Neuronal stem cell (in vitro differentiated cells): ENCODE measurements at regions not wholly inside any gene's neighbourhood (a gene's known extent, or its start where the extent isn't known, plus 50 kb on each side); places are given as distances from the start of the nearest gene placed in this dataset.

Experiments
- DNase-seq: peaks from one replicate; pipeline ENCODE4 v3.0.0-alpha.2; 2013; ENCODE audit warnings: low spot score
- H2AFZ ChIP-seq: one replicate; pipeline ENCODE4 v1.6.1; 2013; ENCODE audit warnings: mild to moderate bottlenecking, low read length, inconsistent platforms
- H2AK5ac ChIP-seq: 2 replicates; pipeline ENCODE4 v1.6.1; 2013; ENCODE audit warnings: low read depth, mild to moderate bottlenecking, inconsistent platforms, low read length, moderate library complexity, mixed read lengths
- H2BK120ac ChIP-seq: 2 replicates; pipeline ENCODE4 v1.6.1; 2013; ENCODE audit warnings: low read depth, mild to moderate bottlenecking, inconsistent platforms, low read length, moderate library complexity, mixed read lengths
- H2BK12ac ChIP-seq: one replicate; pipeline ENCODE4 v1.6.1; 2013; ENCODE audit warnings: low read length, inconsistent platforms
- H2BK15ac ChIP-seq: 2 replicates; pipeline ENCODE4 v1.6.1; 2013; ENCODE audit warnings: mild to moderate bottlenecking, low read length, inconsistent platforms, mixed read lengths
- H2BK5ac ChIP-seq: one replicate; pipeline ENCODE4 v1.6.1; 2013; ENCODE audit warnings: inconsistent platforms, mild to moderate bottlenecking, low read length, moderate library complexity
- H3K14ac ChIP-seq: one replicate; pipeline ENCODE4 v1.6.1; 2013; ENCODE audit warnings: low read length, inconsistent platforms
- H3K18ac ChIP-seq: 2 replicates; pipeline ENCODE4 v1.6.1; 2013; ENCODE audit warnings: low read length, inconsistent platforms
- H3K23ac ChIP-seq: 2 replicates; pipeline ENCODE4 v1.6.1; 2013; ENCODE audit warnings: low read depth, mild to moderate bottlenecking, mixed read lengths, low read length, inconsistent platforms; ENCODE audit not compliant: poor library complexity
- H3K27ac ChIP-seq: replicated peaks from 3 replicates; pipeline ENCODE4 v1.5.1; 2013; ENCODE audit warnings: low read length, inconsistent platforms
- H3K27me3 ChIP-seq, 3 experiments: 2 replicates each; pipeline ENCODE4 v1.6.1; 2013; ENCODE audit warnings: low read length in 3 of 3, mild to moderate bottlenecking in 2 of 3, inconsistent platforms in 1 of 3, low read depth in 1 of 3, mixed read lengths in 1 of 3, moderate library complexity in 1 of 3; ENCODE audit not compliant: control insufficient read depth in 3 of 3, insufficient read depth in 3 of 3
- H3K36me3 ChIP-seq, 2 donors: replicated peaks in 1 of 2; 2 replicates each; pipeline ENCODE4 v1.6.1; 2013; ENCODE audit warnings: low read length in 2 of 2; ENCODE audit not compliant: control insufficient read depth in 2 of 2, insufficient read depth in 2 of 2
- H3K4ac ChIP-seq: 2 replicates; pipeline ENCODE4 v1.6.1; 2013; ENCODE audit warnings: inconsistent platforms, mild to moderate bottlenecking, low read length, moderate library complexity
- H3K4me1 ChIP-seq, 2 donors: 1 replicate in 1 of 2; 2 replicates in 1 of 2; pipeline ENCODE4 v1.6.1; 2013; ENCODE audit warnings: low read length in 2 of 2, low read depth in 1 of 2; ENCODE audit not compliant: control insufficient read depth in 2 of 2, insufficient read depth in 1 of 2
- H3K4me2 ChIP-seq: one replicate; pipeline ENCODE4 v1.6.1; 2013; ENCODE audit warnings: mild to moderate bottlenecking, low read length, inconsistent platforms; ENCODE audit not compliant: insufficient read depth, poor library complexity, severe bottlenecking
- H3K4me3 ChIP-seq, 2 donors: 2 replicates each; pipeline ENCODE4 v1.5.1; 2013; ENCODE audit warnings: low read length in 2 of 2, mild to moderate bottlenecking in 2 of 2, inconsistent platforms in 1 of 2, moderate library complexity in 1 of 2
- H3K79me1 ChIP-seq: one replicate; pipeline ENCODE4 v1.6.1; 2013; ENCODE audit warnings: low read depth, mild to moderate bottlenecking, inconsistent platforms, low read length, moderate library complexity
- H3K9ac ChIP-seq: one replicate; pipeline ENCODE4 v1.6.1; 2013; ENCODE audit warnings: mild to moderate bottlenecking, low read depth, low read length, inconsistent platforms; ENCODE audit not compliant: poor library complexity
- H3K9me3 ChIP-seq, 2 donors: replicated peaks in 1 of 2; 2 replicates each; pipeline versions ENCODE3 to v1.6.1; 2013; ENCODE audit warnings: low read length in 2 of 2, mild to moderate bottlenecking in 2 of 2, inconsistent platforms in 1 of 2, low read depth in 1 of 2, mixed read lengths in 1 of 2, moderate library complexity in 1 of 2; ENCODE audit not compliant: control insufficient read depth in 2 of 2, insufficient read depth in 1 of 2
- H4K8ac ChIP-seq: one replicate; pipeline ENCODE4 v1.6.1; 2013; ENCODE audit warnings: low read depth, mild to moderate bottlenecking, inconsistent platforms, low read length, moderate library complexity
- H4K91ac ChIP-seq: one replicate; pipeline ENCODE4 v1.6.1; 2013; ENCODE audit warnings: low read length, low read depth, mild to moderate bottlenecking, inconsistent platforms; ENCODE audit not compliant: poor library complexity
- WGBS, 2 donors: extraction: QIAGEN DNeasy Blood & Tissue Kit; methylation state at CpG; one replicate each; pipeline ENCODE4 v1.1.7; 2013; ENCODE audit warnings: missing lambda C conversion rate in 2 of 2, mixed read lengths in 1 of 2; ENCODE audit not compliant: insufficient read length in 2 of 2, insufficient replicate concordance in 1 of 2; ENCODE audit errors: extremely low coverage in 2 of 2; 5-methylcytosine and 5-hydroxymethylcytosine counted together

DNA sequence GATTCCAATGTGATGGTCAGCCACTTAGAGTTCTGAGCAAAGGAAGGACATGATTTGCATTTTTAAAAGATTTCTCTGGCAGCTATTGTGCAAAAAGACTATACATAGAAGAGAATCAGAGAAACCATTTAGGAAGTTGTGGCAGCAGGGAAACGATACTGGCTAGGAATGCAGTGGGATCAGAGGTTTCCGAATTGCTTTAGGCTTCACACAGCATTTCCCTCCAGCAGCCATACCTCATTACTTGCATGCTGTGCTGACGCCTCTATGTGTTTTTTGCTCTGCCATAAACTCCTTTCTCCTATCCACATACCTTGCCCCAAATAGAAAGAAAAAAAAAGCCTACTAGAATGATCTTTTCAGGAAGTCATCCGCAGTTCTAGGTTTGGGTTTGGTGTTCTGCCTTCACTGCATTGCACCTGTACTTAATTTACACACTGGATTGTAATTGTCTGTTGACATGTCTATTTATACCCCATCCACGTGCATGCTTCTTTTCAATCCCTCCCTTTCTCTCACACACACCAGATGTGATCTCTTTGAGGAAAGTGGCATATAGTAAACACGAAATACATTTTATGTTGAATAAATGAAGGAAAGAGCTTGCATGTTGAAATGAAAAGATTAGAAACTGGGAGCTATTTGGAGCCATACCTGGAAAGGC is 860.3 kb upstream of the SEMA6D start:
- no peak overlapping the region for H4K8ac ChIP-seq
- H3K9me3 ChIP-seq = no peaks in the 10 kb centered on the region
- no peak overlapping the region for H3K4me3 ChIP-seq
- H2BK120ac ChIP-seq = no peak overlapping the region
- H3K27ac ChIP-seq = no peak overlapping the region
- H3K14ac ChIP-seq = no peak overlapping the region
- no peaks in the 10 kb centered on the region for H3K27me3 ChIP-seq
- no peak overlapping the region for H2BK15ac ChIP-seq
- WGBS, 2 donors = no CpG with 5 or more reads among the region's 6 CpGs
- H2BK12ac ChIP-seq = no peak overlapping the region
- H3K23ac ChIP-seq = no peak overlapping the region
- H3K36me3 ChIP-seq = no peaks in the 10 kb centered on the region
- H3K4ac ChIP-seq = no peak overlapping the region
- H3K79me1 ChIP-seq = no peaks in the 10 kb centered on the region
- H2BK5ac ChIP-seq = no peak overlapping the region
- H3K4me1 ChIP-seq = no peaks in the 10 kb centered on the region
- H4K91ac ChIP-seq = no peak overlapping the region
- no peak overlapping the region for H3K18ac ChIP-seq
- no peak overlapping the region for H2AK5ac ChIP-seq
- H2AFZ ChIP-seq = peak overlapping the region; percentile 41
- H3K9ac ChIP-seq = no peak overlapping the region
- H3K4me2 ChIP-seq = no peak overlapping the region
- no peak for DNase-seq

DNA sequence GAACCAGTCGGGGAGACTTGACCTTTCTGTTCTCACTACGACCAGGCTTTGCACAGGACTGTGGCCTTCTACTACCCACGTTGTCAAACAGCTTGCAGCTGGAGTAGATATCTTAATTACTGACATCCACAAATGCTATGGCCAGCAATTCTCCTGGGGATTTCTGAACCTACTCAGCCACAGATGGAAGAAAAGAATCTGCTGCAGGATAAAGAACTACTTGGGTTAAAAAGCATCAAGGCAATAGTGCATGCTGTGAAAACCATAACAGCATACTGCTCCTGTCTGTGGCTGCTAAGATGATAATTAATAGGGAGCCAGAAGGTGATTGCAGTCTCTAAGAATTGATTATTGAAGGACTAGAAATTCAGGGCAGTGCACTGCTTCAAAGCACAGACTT is 859.2 kb upstream of the SEMA6D start:
- no peak overlapping the region for H3K23ac ChIP-seq
- H2BK15ac ChIP-seq = no peak overlapping the region
- no peak overlapping the region for H3K14ac ChIP-seq
- no peaks in the 10 kb centered on the region for H3K79me1 ChIP-seq
- no peaks in the 10 kb centered on the region for H3K4me1 ChIP-seq
- no peaks in the 10 kb centered on the region for H3K9me3 ChIP-seq
- no CpG with 5 or more reads among the region's 3 CpGs for WGBS, 2 donors
- H2BK12ac ChIP-seq = no peak overlapping the region
- no peak overlapping the region for H2AK5ac ChIP-seq
- no peaks in the 10 kb centered on the region for H3K36me3 ChIP-seq
- H3K4ac ChIP-seq = no peak overlapping the region
- H2BK120ac ChIP-seq = no peak overlapping the region
- H4K91ac ChIP-seq = no peak overlapping the region
- no peak overlapping the region for H2BK5ac ChIP-seq
- no peak overlapping the region for H3K18ac ChIP-seq
- no peak overlapping the region for H3K4me2 ChIP-seq
- DNase-seq = no peak
- no peak overlapping the region for H4K8ac ChIP-seq
- no peak overlapping the region for H3K27ac ChIP-seq
- H3K9ac ChIP-seq = no peak overlapping the region
- no peak overlapping the region for H2AFZ ChIP-seq
- no peak overlapping the region for H3K4me3 ChIP-seq
- H3K27me3 ChIP-seq = no peaks in the 10 kb centered on the region

DNA sequence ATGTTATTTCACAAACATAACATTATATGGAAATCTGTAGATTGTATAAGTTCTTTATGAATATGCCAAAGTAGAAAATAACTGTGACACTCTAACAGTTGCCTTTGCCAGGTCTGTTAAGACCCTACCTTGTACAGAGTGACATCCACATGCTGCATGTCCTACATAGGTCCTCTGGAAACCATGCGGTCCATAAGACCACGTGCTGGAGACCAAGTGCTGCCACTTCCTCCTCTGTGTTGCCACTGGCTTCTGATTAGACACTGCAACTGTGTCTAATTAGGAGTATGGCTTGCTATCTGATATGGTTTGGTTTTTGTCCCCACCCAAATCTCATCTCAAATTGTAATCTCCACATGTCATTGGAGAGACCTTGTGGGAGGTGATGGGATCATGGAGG is 855.5 kb upstream of the SEMA6D start:
- H3K27ac ChIP-seq = no peak overlapping the region
- no peaks in the 10 kb centered on the region for H3K9me3 ChIP-seq
- H2BK5ac ChIP-seq = no peak overlapping the region
- H3K36me3 ChIP-seq = no peaks in the 10 kb centered on the region
- no peak overlapping the region for H3K4ac ChIP-seq
- no peak overlapping the region for H3K4me3 ChIP-seq
- no peaks in the 10 kb centered on the region for H3K79me1 ChIP-seq
- no peak for DNase-seq
- H3K18ac ChIP-seq = no peak overlapping the region
- H3K27me3 ChIP-seq = no peaks in the 10 kb centered on the region
- no peak overlapping the region for H2BK15ac ChIP-seq
- no peak overlapping the region for H3K23ac ChIP-seq
- no peak overlapping the region for H2BK120ac ChIP-seq
- no peak overlapping the region for H3K9ac ChIP-seq
- WGBS, 2 donors = no CpG with 5 or more reads among the region's 2 CpGs
- no peak overlapping the region for H2AFZ ChIP-seq
- no peaks in the 10 kb centered on the region for H3K4me1 ChIP-seq
- H4K8ac ChIP-seq = no peak overlapping the region
- H3K14ac ChIP-seq = no peak overlapping the region
- H3K4me2 ChIP-seq = no peak overlapping the region
- no peak overlapping the region for H2AK5ac ChIP-seq
- H4K91ac ChIP-seq = no peak overlapping the region
- no peak overlapping the region for H2BK12ac ChIP-seq

DNA sequence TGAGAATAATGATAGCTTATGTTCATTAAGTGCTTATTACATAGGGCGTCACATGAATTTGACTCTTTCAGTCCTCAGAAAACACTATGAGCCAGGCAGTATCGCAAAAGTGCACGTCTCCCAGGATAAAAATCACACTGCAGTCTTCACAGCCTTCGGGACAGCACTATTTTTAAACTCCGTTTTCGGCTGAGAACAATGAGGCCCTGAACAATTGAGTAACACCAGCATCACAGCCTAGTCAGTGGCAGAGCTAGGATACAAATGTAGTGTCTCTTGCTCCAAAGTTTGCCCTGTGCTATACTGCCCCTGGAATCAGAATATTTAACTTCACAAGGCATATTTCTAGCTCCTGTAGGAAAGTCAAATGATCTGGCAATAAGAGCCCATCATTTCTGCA is 852.1 kb upstream of the SEMA6D start:
- DNase-seq = no peak
- WGBS, 2 donors = no CpG with 5 or more reads among the region's 6 CpGs
- Histone ChIP-seq H2BK120ac (no peak overlapping the region), H2BK5ac (no peak overlapping the region), H3K4ac (no peak overlapping the region), H3K9ac (no peak overlapping the region), H4K8ac (no peak overlapping the region), H3K27me3 (no peaks in the 10 kb centered on the region), H3K4me2 (no peak overlapping the region), H3K23ac (no peak overlapping the region), H2AK5ac (no peak overlapping the region), H3K27ac (no peak overlapping the region), H3K79me1 (no peaks in the 10 kb centered on the region), H2BK15ac (no peak overlapping the region), H3K36me3 (no peaks in the 10 kb centered on the region), H3K4me1 (no peaks in the 10 kb centered on the region), H3K9me3 (no peaks in the 10 kb centered on the region), H3K4me3 (no peak overlapping the region), H3K14ac (no peak overlapping the region), H2BK12ac (no peak overlapping the region), H2AFZ (no peak overlapping the region), H3K18ac (no peak overlapping the region), H4K91ac (no peak overlapping the region)
